ENCODE measurements at regions not wholly inside any gene's neighbourhood (a gene's known extent, or its start where the extent isn't known, plus 50 kb on each side); places are given as distances from the start of the nearest gene placed in this dataset.

- TF ChIP-seq, protein P1, sequence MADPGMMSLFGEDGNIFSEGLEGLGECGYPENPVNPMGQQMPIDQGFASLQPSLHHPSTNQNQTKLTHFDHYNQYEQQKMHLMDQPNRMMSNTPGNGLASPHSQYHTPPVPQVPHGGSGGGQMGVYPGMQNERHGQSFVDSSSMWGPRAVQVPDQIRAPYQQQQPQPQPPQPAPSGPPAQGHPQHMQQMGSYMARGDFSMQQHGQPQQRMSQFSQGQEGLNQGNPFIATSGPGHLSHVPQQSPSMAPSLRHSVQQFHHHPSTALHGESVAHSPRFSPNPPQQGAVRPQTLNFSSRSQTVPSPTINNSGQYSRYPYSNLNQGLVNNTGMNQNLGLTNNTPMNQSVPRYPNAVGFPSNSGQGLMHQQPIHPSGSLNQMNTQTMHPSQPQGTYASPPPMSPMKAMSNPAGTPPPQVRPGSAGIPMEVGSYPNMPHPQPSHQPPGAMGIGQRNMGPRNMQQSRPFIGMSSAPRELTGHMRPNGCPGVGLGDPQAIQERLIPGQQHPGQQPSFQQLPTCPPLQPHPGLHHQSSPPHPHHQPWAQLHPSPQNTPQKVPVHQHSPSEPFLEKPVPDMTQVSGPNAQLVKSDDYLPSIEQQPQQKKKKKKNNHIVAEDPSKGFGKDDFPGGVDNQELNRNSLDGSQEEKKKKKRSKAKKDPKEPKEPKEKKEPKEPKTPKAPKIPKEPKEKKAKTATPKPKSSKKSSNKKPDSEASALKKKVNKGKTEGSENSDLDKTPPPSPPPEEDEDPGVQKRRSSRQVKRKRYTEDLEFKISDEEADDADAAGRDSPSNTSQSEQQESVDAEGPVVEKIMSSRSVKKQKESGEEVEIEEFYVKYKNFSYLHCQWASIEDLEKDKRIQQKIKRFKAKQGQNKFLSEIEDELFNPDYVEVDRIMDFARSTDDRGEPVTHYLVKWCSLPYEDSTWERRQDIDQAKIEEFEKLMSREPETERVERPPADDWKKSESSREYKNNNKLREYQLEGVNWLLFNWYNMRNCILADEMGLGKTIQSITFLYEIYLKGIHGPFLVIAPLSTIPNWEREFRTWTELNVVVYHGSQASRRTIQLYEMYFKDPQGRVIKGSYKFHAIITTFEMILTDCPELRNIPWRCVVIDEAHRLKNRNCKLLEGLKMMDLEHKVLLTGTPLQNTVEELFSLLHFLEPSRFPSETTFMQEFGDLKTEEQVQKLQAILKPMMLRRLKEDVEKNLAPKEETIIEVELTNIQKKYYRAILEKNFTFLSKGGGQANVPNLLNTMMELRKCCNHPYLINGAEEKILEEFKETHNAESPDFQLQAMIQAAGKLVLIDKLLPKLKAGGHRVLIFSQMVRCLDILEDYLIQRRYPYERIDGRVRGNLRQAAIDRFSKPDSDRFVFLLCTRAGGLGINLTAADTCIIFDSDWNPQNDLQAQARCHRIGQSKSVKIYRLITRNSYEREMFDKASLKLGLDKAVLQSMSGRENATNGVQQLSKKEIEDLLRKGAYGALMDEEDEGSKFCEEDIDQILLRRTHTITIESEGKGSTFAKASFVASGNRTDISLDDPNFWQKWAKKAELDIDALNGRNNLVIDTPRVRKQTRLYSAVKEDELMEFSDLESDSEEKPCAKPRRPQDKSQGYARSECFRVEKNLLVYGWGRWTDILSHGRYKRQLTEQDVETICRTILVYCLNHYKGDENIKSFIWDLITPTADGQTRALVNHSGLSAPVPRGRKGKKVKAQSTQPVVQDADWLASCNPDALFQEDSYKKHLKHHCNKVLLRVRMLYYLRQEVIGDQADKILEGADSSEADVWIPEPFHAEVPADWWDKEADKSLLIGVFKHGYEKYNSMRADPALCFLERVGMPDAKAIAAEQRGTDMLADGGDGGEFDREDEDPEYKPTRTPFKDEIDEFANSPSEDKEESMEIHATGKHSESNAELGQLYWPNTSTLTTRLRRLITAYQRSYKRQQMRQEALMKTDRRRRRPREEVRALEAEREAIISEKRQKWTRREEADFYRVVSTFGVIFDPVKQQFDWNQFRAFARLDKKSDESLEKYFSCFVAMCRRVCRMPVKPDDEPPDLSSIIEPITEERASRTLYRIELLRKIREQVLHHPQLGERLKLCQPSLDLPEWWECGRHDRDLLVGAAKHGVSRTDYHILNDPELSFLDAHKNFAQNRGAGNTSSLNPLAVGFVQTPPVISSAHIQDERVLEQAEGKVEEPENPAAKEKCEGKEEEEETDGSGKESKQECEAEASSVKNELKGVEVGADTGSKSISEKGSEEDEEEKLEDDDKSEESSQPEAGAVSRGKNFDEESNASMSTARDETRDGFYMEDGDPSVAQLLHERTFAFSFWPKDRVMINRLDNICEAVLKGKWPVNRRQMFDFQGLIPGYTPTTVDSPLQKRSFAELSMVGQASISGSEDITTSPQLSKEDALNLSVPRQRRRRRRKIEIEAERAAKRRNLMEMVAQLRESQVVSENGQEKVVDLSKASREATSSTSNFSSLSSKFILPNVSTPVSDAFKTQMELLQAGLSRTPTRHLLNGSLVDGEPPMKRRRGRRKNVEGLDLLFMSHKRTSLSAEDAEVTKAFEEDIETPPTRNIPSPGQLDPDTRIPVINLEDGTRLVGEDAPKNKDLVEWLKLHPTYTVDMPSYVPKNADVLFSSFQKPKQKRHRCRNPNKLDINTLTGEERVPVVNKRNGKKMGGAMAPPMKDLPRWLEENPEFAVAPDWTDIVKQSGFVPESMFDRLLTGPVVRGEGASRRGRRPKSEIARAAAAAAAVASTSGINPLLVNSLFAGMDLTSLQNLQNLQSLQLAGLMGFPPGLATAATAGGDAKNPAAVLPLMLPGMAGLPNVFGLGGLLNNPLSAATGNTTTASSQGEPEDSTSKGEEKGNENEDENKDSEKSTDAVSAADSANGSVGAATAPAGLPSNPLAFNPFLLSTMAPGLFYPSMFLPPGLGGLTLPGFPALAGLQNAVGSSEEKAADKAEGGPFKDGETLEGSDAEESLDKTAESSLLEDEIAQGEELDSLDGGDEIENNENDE (IDR thresholded peaks at IDR 0.05; ENCODE audit: insufficient replicate concordance, low read length): no peak
- TF ChIP-seq MAFK (IDR thresholded peaks at IDR 0.05; ENCODE audit: low read depth, low read length) (no peak), KDM4A (IDR thresholded peaks at IDR 0.05; ENCODE audit: low read depth, low read length, severe bottlenecking) (no peak), RXRA (IDR thresholded peaks at IDR 0.05; ENCODE audit: insufficient read depth, low read depth, low read length) (no peak), TAF1 (IDR thresholded peaks at IDR 0.05; ENCODE audit: low read depth, low read length) (no peak), POLR2AphosphoS5 (IDR thresholded peaks at IDR 0.05; ENCODE audit: low read depth, low read length) (no peak), SP2 (IDR thresholded peaks at IDR 0.05; ENCODE audit: low read length) (no peak), TAF7 (optimal IDR thresholded peaks at IDR 0.05; ENCODE audit: borderline replicate concordance, low read depth, low read length) (no peak), SP4 (IDR thresholded peaks at IDR 0.05; ENCODE audit: low read length) (no peak), BCL11A (IDR thresholded peaks at IDR 0.05; ENCODE audit: low read depth in 2 of 2, low read length in 2 of 2) (no peak), ATF2 (IDR thresholded peaks at IDR 0.05; ENCODE audit: low read length) (no peak), CREB1 (IDR thresholded peaks at IDR 0.05) (no peak)
These were observed 509.5 kb downstream of the NTRK3 start (continued) for GRCh38 chr15:87747087-87747486.
